IMR-90 (cell line): ENCODE measurements at regions not wholly inside any gene's neighbourhood (a gene's known extent, or its start where the extent isn't known, plus 50 kb on each side); places are given as distances from the start of the nearest gene placed in this dataset.

Experiments
- ATAC-seq: fragments of 200-7000 bp; cut with Tn5 transposase; 2 replicates; pipeline ENCODE4 v1.9.1; 2020; ENCODE audit warnings: low read depth, mild to moderate bottlenecking, moderate library complexity
- BruUV-seq: library from RNA; stranded (reverse); fragments of 400-500 nt; replicated peaks from 2 replicates; lab custom pipeline; 2021; lab: Mats Ljungman, UMichigan
- CTCF ChIA-PET: fragments of 300-600 bp; formaldehyde crosslinking; extraction: SDS; loops from one replicate; lab custom pipeline; 2021; ENCODE audit warnings: antibody characterized with exemption; lab: Yijun Ruan, JAX
- POLR2A ChIA-PET: fragments of 300-600 bp; sonication (Branson Sonifier 250); formaldehyde crosslinking; loops from one replicate; lab custom pipeline; 2022; ENCODE audit warnings: antibody characterized with exemption; ENCODE audit not compliant: unreplicated experiment; lab: Charles Lee
- DNase-seq: peaks from one replicate; pipeline ENCODE4 v3.0.0; 2013
- H2AFZ ChIP-seq: replicated peaks from 2 replicates; pipeline ENCODE3; 2013; ENCODE audit warnings: low read length, mild to moderate bottlenecking; ENCODE audit not compliant: poor library complexity
- H2AK5ac ChIP-seq: 2 replicates; pipeline ENCODE4 v1.6.1; 2013; ENCODE audit warnings: low read depth, low read length, inconsistent platforms
- H2AK9ac ChIP-seq: replicated peaks from 2 replicates; pipeline ENCODE3; 2013; ENCODE audit warnings: mild to moderate bottlenecking, low read depth, low read length, moderate library complexity; ENCODE audit not compliant: poor library complexity
- H2BK120ac ChIP-seq: 2 replicates; pipeline ENCODE4 v1.6.1; 2013; ENCODE audit warnings: low read depth, low read length, inconsistent platforms
- H2BK15ac ChIP-seq: 3 replicates; pipeline ENCODE4 v1.6.1; 2013; ENCODE audit warnings: low read depth, low read length, inconsistent platforms
- H2BK20ac ChIP-seq: 2 replicates; pipeline ENCODE4 v1.6.1; 2013; ENCODE audit warnings: low read depth, mild to moderate bottlenecking, inconsistent platforms, low read length, moderate library complexity
- H2BK5ac ChIP-seq: 2 replicates; pipeline ENCODE4 v1.6.1; 2013; ENCODE audit warnings: mild to moderate bottlenecking, low read depth, low read length, inconsistent platforms; ENCODE audit not compliant: poor library complexity, severe bottlenecking
- H3K14ac ChIP-seq: replicated peaks from 2 replicates; pipeline ENCODE4 v1.6.1; 2013; ENCODE audit warnings: low read depth, low read length, inconsistent platforms
- H3K18ac ChIP-seq: 2 replicates; pipeline ENCODE4 v1.6.1; 2013; ENCODE audit warnings: low read depth, low read length, control low read depth
- H3K23ac ChIP-seq: 2 replicates; pipeline ENCODE4 v1.6.1; 2013; ENCODE audit warnings: low read depth, low read length, inconsistent platforms
- H3K27ac ChIP-seq: 2 replicates; pipeline ENCODE4 v1.5.1; 2013; ENCODE audit warnings: mild to moderate bottlenecking, control low read depth, low read length; ENCODE audit not compliant: insufficient read depth
- H3K27me3 ChIP-seq: 2 replicates; pipeline ENCODE4 v1.6.1; 2013; ENCODE audit warnings: low read length; ENCODE audit not compliant: control insufficient read depth, insufficient read depth
- H3K36me3 ChIP-seq: 2 replicates; pipeline ENCODE4 v1.6.1; 2013; ENCODE audit warnings: low read length, mixed read lengths; ENCODE audit not compliant: control insufficient read depth, insufficient read depth
- H3K4ac ChIP-seq: 2 replicates; pipeline ENCODE4 v1.6.1; 2013; ENCODE audit warnings: low read depth, low read length, inconsistent platforms
- H3K4me1 ChIP-seq: 2 replicates; pipeline ENCODE4 v1.6.1; 2013; ENCODE audit warnings: low read length, mixed read lengths; ENCODE audit not compliant: control insufficient read depth, insufficient read depth
- H3K4me2 ChIP-seq: 2 replicates; pipeline ENCODE4 v1.6.1; 2013; ENCODE audit warnings: low read depth, mild to moderate bottlenecking, control low read depth, low read length, moderate library complexity
- H3K4me3 ChIP-seq: 2 replicates; pipeline ENCODE4 v1.5.1; 2013; ENCODE audit warnings: low read depth, mild to moderate bottlenecking, control low read depth, low read length, moderate library complexity; ENCODE audit not compliant: insufficient read depth
- H3K56ac ChIP-seq: 2 replicates; pipeline ENCODE4 v1.6.1; 2013; ENCODE audit warnings: low read length, inconsistent platforms; ENCODE audit not compliant: insufficient read depth; ENCODE audit errors: extremely low read depth
- H3K79me1 ChIP-seq, 2 experiments: 2 replicates each; pipeline ENCODE4 v1.6.1; 2013; ENCODE audit warnings: low read length in 2 of 2, inconsistent platforms in 1 of 2, low read depth in 1 of 2
- H3K9ac ChIP-seq: 2 replicates; pipeline ENCODE4 v1.6.1; 2013; ENCODE audit warnings: low read depth, low read length, control low read depth
- H3K9me1 ChIP-seq: 2 replicates; pipeline ENCODE4 v1.6.1; 2013; ENCODE audit warnings: low read length, inconsistent platforms; ENCODE audit not compliant: insufficient read depth
- H3K9me3 ChIP-seq: 2 replicates; pipeline ENCODE4 v1.6.1; 2013; ENCODE audit warnings: low read length; ENCODE audit not compliant: control insufficient read depth, insufficient read depth
- H4K20me1 ChIP-seq: 2 replicates; pipeline ENCODE4 v1.6.1; 2013; ENCODE audit warnings: low read length, inconsistent platforms; ENCODE audit not compliant: insufficient read depth
- H4K5ac ChIP-seq: 2 replicates; pipeline ENCODE4 v1.6.1; 2013; ENCODE audit warnings: mild to moderate bottlenecking, low read depth, low read length, control low read depth
- H4K8ac ChIP-seq, 2 experiments: 2 replicates each; pipeline ENCODE4 v1.6.1; 2013; ENCODE audit warnings: low read depth in 2 of 2, low read length in 2 of 2, control low read depth in 1 of 2, inconsistent platforms in 1 of 2
- H4K91ac ChIP-seq: 2 replicates; pipeline ENCODE4 v1.6.1; 2013; ENCODE audit warnings: low read depth, low read length, inconsistent platforms; ENCODE audit not compliant: insufficient read depth
- BHLHE40 ChIP-seq: fragments of 150-350 bp; IDR thresholded peaks from 2 replicates; pipeline ENCODE4 v1.6.1; 2016; ENCODE audit warnings: mild to moderate bottlenecking, low read depth, low read length
- CEBPB ChIP-seq: IDR thresholded peaks from 2 replicates; pipeline ENCODE4 v1.6.1; 2012; ENCODE audit warnings: low read depth, low read length, improper control_type of control experiment
- CHD1 ChIP-seq: IDR thresholded peaks from 2 replicates; pipeline ENCODE4 v1.6.1; 2012; ENCODE audit warnings: low read depth, low read length, improper control_type of control experiment
- CTCF ChIP-seq: conservative IDR thresholded peaks from 2 replicates; pipeline ENCODE4 v1.5.1; 2012; ENCODE audit warnings: mild to moderate bottlenecking, low read depth, low read length, improper control_type of control experiment
- ELK1 ChIP-seq: fragments of 150-350 bp; IDR thresholded peaks from 2 replicates; pipeline ENCODE4 v1.6.1; 2016; ENCODE audit warnings: low read depth, mild to moderate bottlenecking, low read length, moderate library complexity, borderline replicate concordance
- FOS ChIP-seq: fragments of 150-350 bp; IDR thresholded peaks from 2 replicates; pipeline ENCODE4 v1.6.1; 2016; ENCODE audit warnings: low read depth, low read length
- MAFK ChIP-seq: IDR thresholded peaks from 2 replicates; pipeline ENCODE4 v1.6.1; 2012; ENCODE audit warnings: low read depth, low read length, improper control_type of control experiment
- MAZ ChIP-seq: IDR thresholded peaks from 2 replicates; pipeline ENCODE4 v1.6.1; 2012; ENCODE audit warnings: low read depth, mild to moderate bottlenecking, low read length, improper control_type of control experiment, moderate library complexity, borderline replicate concordance
- MXI1 ChIP-seq: IDR thresholded peaks from 2 replicates; pipeline ENCODE4 v1.6.1; 2012; ENCODE audit warnings: low read depth, mild to moderate bottlenecking, low read length, moderate library complexity, borderline replicate concordance
- NFE2L2 ChIP-seq: fragments of 150-350 bp; IDR thresholded peaks from 2 replicates; pipeline ENCODE4 v1.6.1; 2016; ENCODE audit warnings: low read depth, mild to moderate bottlenecking, low read length
- POLR2A ChIP-seq: IDR thresholded peaks from 2 replicates; pipeline ENCODE4 v1.6.1; 2012; ENCODE audit warnings: mild to moderate bottlenecking, low read depth, low read length
- RAD21 ChIP-seq: IDR thresholded peaks from 2 replicates; pipeline ENCODE4 v1.6.1; 2012; ENCODE audit warnings: low read length, improper control_type of control experiment
- RCOR1 ChIP-seq: IDR thresholded peaks from 2 replicates; pipeline ENCODE4 v1.6.1; 2012; ENCODE audit warnings: mild to moderate bottlenecking, low read length, improper control_type of control experiment; ENCODE audit not compliant: insufficient replicate concordance
- RFX5 ChIP-seq: IDR thresholded peaks from 2 replicates; pipeline ENCODE4 v1.8.0; 2012; ENCODE audit warnings: low read depth, mild to moderate bottlenecking, low read length, moderate library complexity
- SMC3 ChIP-seq: fragments of 150-350 bp; IDR thresholded peaks from 2 replicates; pipeline ENCODE4 v1.6.1; 2016; ENCODE audit warnings: low read depth, mild to moderate bottlenecking, antibody characterized with exemption, low read length, moderate library complexity
- USF2 ChIP-seq: fragments of 150-350 bp; IDR thresholded peaks from 2 replicates; pipeline ENCODE4 v1.6.1; 2017; ENCODE audit warnings: mild to moderate bottlenecking, antibody characterized with exemption, low read length, low read depth
- WGBS, 2 experiments: methylation state at CpG; one replicate each; pipeline versions ENCODE4 v1.1.5 to v1.1.7; 2013; ENCODE audit warnings: missing lambda C conversion rate in 2 of 2; ENCODE audit not compliant: insufficient read length in 1 of 2; ENCODE audit errors: extremely low coverage in 2 of 2; 5-methylcytosine and 5-hydroxymethylcytosine counted together
- dilution Hi-C: fragments of 300-500 bp; cut with HindIII; formaldehyde crosslinking; loops from one replicate; pipeline ENCODE4 v1.14.3; 2018; ENCODE audit warnings: low sequenced_read_pairs; ENCODE audit not compliant: unreplicated experiment
- in situ Hi-C: fragments of 300-500 bp; cut with MboI; formaldehyde crosslinking; loops from 3 replicates; pipeline ENCODE4 v1.14.3; 2019; ENCODE audit warnings: low sequenced_read_pairs, inconsistent platforms, mixed read lengths
- intact Hi-C: fragments of 100-400 bp; cut with micrococcal nuclease; formaldehyde crosslinking; loops from 2 replicates; pipeline ENCODE4 v1.10.0; 2022

- ATAC-seq (no peak), DNase-seq (no peak)
- Histone ChIP-seq H3K9me1 (no peaks in the 10 kb centered on the region), H3K27me3 (no peaks in the 10 kb centered on the region), H2BK20ac (no peak overlapping the region), H3K36me3 (no peaks in the 10 kb centered on the region), H2AK5ac (no peak overlapping the region), H3K27ac (no peak overlapping the region), H4K8ac (no peak overlapping the region), H4K20me1 (no peaks in the 10 kb centered on the region), H2AFZ (no peak overlapping the region), H3K79me1 (no peaks in the 10 kb centered on the region), H2BK120ac (no peak overlapping the region), H3K4me2 (no peak overlapping the region), H3K9me3 (no peaks in the 10 kb centered on the region), H2BK5ac (no peak overlapping the region), H3K23ac (no peak overlapping the region), H2AK9ac (no peak overlapping the region), H3K9ac (no peak overlapping the region), H4K91ac (no peak overlapping the region), H3K18ac (no peak overlapping the region), H2BK15ac (no peak overlapping the region), H3K14ac (no peak overlapping the region), H3K4me3 (no peak overlapping the region), H4K5ac (no peak overlapping the region), H3K4ac (no peak overlapping the region), H3K4me1 (no peaks in the 10 kb centered on the region), H3K56ac (no peak overlapping the region)
- intact Hi-C loops (no loop called here), dilution Hi-C loops (no loop called here), in situ Hi-C loops (no loop called here)
- ChIA-PET POLR2A (no interaction called here), CTCF (no interaction called here)
- WGBS, 2 experiments, result no CpG with 5 or more reads among the region's 2 CpGs
- TF ChIP-seq RFX5 (no peak), CEBPB (no peak), RCOR1 (no peak), POLR2A (no peak), SMC3 (no peak), MAFK (no peak), MAZ (no peak), CHD1 (no peak), USF2 (no peak), BHLHE40 (no peak), NFE2L2 (no peak), ELK1 (no peak), RAD21 (no peak), CTCF (no peak), FOS (no peak), MXI1 (no peak)
- BruUV-seq, result no TSS peak
Observed at GRCh38 chr5:21432646-21433045, 1420.5 kb downstream of the CDH12 start.
